H54 (cell line): ENCODE measurements at regions not wholly inside any gene's neighbourhood (a gene's known extent, or its start where the extent isn't known, plus 50 kb on each side); places are given as distances from the start of the nearest gene placed in this dataset.

Experiments
- DNase-seq: peaks from one replicate; pipeline ENCODE4 v3.0.0; 2011; ENCODE audit warnings: low spot score, mixed read lengths; ENCODE audit not compliant: insufficient read length
- FAIRE-seq: peaks from 3 replicates; lab custom pipeline; 2011; peaks lifted over from hg19 to GRCh38; lab: Jason Lieb, UNC
- POLR2A ChIP-seq: IDR thresholded peaks from 2 replicates; pipeline ENCODE4 v1.6.1; 2011; ENCODE audit warnings: low read depth, mild to moderate bottlenecking, low read length

- DNase-seq (no peak), FAIRE-seq (no peak)
- no peak for TF ChIP-seq POLR2A
These were observed 218.9 kb downstream of the EPHA4 start for GRCh38 chr2:221353201-221353600.

DNA sequence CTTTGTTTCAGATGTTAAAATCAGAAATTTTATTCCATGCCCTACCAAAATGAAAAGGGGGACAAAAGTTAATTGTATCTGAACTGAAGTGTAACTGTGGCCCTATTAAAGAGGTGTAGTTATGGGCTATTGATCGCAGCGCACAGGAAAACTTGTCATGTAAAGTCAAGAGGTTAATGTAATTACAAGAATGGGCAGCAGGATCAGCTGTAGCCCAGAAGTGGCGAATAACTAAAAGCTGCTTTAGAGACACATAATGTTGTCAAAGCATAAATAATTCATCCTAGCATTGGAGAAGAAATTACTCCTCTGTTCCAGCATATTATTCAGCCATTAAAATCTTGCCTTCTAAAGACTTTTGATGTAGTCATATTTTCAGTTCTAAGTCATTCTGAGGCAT lies 211.8 kb downstream of the EPHA4 start:
- TF ChIP-seq POLR2A, result no peak
- FAIRE-seq (no peak), DNase-seq (no peak)

DNA sequence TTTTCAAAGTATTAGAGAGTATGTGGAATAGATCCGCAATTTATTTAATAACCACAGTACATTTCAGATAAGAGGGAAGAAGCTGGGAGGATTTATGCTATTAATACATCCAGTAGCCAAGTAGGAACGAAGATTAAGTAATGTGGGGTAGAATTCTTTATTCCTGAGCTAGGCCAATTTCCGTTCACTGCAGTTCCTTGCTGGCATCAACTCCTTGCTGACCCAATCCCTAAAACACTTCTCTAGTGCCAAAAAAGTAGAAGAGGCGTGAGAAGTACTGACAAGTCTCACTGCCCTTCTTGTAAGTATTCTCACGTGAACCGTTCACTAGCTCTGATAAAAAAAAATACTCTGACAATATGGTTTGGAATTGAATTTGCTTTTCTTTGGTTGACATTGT lies 211.4 kb downstream of the EPHA4 start:
- FAIRE-seq (no peak), DNase-seq (no peak)

GRCh38 chr2:221361633-221362032 lies 210.5 kb downstream of the EPHA4 start:
- TF ChIP-seq POLR2A, result no peak
- DNase-seq, result no peak
- no peak for FAIRE-seq

More for the DNA sequence above, 211.4 kb downstream of the EPHA4 start:
- no peak for TF ChIP-seq POLR2A

- no peak for FAIRE-seq
- DNase-seq, result no peak
- TF ChIP-seq POLR2A, result no peak
These were observed 207.4 kb downstream of the EPHA4 start for GRCh38 chr2:221364672-221365071.
